ENCODE measurements at regions not wholly inside any gene's neighbourhood (a gene's known extent, or its start where the extent isn't known, plus 50 kb on each side); places are given as distances from the start of the nearest gene placed in this dataset.
"Not testable (repeated sequence)": the region's sequence is repeated elsewhere in the genome, so short reads cannot be mapped to it uniquely, and the experiment has no call there.

DNA sequence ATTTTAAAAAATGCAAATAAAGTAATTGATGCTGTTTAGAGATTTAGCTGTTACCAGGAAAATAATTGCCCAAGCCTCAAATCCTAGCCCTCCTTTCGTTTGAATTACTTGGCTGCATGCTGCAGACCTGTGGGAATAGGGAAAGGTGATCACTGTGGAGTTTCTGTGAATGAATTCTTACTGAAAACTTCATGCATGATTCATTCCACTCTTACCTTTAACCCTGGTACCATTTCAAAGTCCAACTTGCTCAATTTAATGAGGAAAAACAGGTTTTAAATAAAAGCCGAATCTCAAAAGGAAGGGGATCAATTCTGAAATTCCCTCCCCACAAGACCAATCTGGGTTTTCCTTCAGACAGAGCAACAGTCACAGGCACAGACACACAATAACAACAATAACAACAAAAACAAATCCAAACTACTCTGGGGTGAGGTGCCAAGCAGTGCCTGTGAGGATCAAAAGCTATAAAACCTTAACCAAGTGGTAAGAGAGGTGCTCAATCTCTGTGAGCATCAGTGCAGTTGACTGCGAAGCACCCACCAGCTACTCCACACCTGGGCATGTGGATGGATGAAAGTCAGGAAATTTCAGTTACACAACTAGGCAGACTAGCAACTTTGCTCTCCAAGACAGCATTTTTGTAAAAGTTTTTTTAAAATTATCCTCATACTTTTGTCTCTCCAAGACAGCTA is 200.8 kb downstream of the CNTN3 start:
- DNase-seq, result no peak

DNA sequence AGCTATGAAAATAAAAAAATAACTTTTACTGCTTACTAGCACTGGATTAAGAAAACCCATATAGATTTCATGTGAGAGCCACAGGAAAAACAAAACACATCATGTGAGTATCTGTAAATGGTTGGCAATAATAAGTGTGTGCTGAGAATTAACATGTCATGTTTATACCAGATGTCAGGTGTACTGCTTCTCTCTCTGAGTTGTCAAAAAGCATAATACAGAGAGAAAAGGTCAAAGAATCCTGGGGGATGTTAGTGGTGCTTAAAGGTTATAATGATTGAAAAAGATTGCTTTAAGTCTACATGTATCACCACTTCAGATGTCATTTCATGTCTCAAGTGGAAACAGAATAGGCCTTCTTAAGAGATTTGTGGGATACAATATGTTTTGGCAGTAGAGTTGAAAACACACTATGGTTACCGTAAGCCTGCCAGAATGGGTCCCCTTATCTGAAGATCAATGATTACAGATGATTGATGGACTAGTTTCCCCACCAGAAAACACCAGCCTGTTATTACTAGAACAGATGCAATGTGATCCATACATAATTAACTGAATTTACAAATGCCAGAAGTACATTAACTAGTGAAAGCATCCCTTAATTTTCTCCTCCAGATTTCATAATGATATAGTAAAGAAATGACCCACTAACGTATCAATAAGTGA is 204.1 kb downstream of the CNTN3 start:
- no peak for DNase-seq

DNA sequence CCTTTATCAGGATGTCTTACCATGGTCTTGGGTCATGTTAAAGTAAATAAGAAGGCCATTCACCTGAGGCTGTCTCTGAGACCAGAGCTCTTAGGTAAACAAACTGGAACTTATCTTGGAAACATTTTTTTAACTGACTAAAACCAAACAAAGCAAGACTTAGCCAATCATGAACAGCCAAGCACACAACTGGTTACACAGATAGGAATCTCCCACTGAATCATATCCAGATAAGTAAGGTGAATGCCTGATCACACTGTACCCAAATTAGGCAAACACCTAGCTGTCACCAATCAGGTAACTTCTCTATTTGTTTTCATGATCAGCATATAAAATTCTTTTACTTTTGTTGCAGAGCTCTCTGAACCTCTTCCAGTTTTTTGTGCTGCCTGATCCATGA is 205.4 kb downstream of the CNTN3 start:
- DNase-seq, result no peak

DNA sequence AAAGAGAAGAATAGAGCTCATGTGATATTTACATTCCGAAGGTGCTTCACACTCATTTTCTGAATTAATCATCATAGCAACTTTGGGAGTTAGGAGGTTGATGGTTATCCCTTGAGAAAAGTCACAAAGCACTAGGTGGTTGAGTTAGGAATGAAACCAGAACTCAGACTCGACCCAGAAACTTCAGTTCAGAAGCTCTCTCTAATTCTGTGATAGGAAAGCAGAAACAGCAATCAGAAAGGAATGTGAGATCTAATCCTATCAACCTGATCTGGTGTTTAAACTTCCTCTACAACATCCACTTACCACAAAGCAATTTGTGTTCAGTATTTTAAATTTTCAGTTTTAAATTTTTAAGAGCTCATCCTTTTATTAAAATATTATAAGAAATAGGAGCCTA is 211.2 kb downstream of the CNTN3 start:
- DNase-seq, result no peak

DNA sequence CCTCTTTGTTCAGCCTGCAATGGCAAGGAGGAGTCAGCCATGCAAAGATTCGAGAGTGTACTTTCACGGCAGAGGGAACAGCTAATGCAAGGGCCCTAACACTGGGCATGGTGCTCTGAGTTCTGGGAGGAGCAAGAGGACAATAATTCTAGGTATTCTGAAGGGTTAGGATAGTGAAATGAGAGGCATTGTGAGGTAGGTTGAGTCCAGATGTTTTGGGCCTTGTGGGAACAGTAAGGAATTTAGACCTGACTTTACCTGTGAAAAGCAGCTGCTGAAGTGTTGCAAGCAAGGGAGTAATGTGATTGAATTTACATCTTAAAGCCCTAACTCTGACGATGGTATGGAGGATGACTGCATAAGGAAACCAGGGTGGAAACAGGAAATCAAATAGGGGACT is 211.6 kb downstream of the CNTN3 start:
- no peak for DNase-seq

DNA sequence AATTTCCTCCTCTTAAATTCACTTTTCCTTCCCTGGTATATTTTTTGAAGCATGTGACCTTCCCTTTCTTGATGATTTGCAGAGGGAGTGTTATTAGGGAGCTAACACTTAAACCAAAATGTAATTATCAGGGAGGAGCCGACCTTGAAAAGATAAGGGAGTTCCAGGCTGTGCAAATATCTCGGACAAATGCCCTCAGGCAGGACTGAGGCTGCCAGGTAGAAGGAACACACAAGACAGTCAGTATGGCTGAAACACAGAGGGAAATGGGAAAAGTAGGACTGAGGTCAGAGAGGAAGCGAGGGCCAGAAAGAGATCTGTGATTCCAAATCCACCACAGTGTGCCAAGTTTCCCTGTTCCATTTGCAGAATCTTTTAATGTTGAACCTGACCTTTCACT is 221.0 kb downstream of the CNTN3 start:
- no peak for DNase-seq

DNA sequence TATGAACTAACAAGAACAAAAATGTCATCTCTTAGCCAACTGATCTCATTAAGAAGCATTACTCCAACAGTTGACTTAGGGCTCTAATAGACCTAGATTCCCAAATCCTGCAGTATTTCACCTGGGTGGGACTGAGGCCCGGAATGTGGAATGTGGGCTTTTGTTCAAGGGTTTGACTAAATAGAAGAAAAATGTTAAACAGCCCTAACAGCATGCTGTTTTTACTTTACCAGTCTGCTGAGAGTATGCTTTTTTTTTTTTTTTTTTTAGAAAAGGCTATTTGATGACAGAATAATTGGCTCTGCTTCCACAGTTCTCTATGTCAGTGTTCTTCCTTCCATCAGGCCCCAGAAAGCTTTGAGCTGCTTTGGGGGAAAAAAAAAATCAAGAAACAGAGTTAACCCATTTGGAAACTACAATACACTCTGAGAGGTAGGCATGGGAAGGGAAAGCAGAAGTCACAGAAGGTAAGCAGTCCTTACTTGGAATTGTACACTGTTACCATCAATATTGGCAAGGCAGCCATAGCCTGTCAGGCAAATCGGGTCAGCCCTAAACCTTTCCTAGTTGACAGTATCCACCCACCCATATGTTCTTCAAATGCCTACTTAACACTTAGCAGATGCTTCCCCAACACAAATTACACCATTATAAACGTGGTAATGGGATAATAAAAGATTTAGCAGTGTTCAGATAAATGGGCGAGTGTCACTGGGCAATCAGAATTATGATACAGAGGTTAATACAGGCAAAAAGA is 224.2 kb downstream of the CNTN3 start:
- no peak for DNase-seq

DNA sequence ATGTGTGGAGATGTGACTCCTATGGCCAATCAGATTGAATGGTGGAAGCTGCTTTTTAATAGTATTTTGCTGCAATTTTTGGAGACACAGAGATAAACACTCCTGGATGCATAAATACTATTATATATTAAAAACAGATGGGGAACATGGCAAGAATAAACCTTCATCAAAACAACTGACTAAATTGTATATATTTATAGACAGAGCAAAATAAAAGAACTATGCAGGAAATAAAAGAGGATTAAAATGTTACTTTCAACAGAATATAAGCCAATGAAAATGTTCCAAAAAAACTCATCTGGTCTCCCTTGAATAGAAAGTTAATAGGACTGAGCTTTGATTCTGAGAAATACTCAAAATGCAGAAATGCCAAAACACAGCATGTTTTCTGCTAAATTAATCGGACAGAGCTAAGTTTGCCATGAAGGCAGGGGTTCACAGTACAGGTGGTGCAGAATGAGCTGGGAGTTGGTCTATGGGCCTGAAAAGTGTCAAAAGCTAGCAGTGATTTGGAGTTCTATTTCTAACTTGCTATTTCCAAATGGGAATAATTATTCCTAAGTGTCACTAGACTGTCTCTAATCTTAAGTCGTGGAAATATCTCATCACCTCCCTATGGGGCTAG is 227.2 kb downstream of the CNTN3 start:
- DNase-seq, result no peak

DNA sequence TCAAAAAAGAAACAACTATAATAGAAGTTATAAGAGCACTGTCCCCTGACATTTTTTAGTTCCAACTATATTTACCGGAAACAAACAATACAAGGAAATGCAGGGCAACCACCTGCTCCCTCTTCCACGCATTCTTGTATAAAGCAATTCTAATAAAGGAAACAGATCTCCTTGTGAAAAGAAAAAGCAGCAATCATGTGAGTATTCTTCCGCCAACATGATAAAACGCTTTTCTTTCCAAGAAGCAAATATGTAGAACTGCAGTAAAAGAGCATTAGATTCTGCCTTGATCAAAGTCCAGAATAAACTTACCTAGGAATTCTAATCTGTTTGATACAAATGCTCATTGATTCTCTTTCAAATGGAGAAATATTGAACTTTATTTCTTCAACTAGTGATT is 230.3 kb downstream of the CNTN3 start:
- no peak for DNase-seq

DNA sequence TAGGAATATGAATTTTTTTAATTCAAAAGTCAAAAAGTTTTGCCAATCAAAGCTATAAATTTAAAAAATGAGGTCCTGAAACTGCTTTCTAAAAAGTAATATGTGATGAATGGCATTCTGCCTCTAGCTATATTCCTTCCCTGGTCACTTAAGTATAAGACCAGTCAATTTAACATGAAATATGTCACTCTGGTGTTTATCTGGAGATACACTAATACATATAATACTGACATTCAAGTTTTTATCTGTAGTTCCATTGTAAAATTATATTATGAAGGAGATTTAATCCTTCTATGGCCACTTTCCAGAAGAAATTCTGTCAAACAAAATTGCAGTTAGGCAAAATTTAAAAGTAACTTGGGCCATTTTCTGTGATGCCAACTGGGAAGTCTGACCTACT is 236.8 kb downstream of the CNTN3 start:
- no peak for DNase-seq

DNA sequence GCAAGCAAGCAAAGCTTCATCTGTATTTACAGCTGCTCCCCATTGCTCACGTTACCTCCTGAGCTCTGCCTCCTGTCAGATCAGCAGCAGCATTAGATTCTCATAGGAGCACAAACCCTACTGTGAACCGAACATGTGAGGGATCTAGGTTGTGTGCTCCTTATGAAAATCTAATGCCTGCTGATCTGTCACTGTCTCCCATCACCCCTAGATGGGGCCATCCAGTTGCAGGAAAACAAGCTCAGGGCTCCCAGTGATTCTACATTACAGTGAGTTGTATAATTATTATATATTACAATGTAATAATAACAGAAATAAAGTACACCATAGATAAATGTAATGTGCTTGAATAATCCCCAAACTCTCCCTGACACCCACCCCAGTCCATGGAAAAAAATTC is 238.1 kb downstream of the CNTN3 start:
- DNase-seq, result not testable (repeated sequence)

DNA sequence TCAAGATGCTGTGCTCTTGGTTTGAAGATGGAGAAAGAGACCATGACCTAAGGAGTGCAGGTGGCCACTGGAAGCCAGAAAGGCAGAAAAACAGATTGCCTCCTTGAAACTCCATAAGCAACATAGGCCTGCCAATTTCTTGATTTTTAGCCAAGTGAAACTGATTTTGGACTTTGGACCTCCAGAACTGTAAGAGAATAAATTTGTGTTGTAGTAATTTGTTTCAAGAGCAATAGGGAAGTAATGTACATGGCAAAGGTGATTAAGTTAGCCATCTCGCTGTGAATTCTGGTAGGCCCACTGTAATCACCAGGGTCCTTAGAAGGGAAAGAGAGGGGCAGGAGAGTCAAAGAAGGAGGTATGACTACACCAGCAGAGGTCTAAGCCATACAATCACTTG is 238.8 kb downstream of the CNTN3 start:
- no peak for DNase-seq

DNA sequence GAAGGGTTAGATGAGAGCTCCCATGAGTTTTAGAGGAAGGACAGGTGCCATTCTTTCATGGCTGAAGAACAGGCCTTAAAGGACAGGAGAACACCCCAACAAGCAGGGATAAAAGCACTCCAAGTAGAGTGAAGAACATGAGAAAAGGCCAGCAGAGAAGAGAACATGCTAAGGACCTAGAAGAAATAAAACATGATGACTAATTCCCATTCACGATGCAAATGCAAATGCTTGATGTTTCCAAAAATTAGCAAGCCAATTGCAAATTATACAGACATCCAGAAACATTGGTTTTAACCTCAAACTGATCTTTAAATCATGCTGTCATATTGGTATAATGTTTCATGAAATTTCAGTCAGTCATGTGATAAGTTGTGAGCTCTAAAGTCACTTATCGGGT is 241.7 kb downstream of the CNTN3 start:
- DNase-seq, result no peak

DNA sequence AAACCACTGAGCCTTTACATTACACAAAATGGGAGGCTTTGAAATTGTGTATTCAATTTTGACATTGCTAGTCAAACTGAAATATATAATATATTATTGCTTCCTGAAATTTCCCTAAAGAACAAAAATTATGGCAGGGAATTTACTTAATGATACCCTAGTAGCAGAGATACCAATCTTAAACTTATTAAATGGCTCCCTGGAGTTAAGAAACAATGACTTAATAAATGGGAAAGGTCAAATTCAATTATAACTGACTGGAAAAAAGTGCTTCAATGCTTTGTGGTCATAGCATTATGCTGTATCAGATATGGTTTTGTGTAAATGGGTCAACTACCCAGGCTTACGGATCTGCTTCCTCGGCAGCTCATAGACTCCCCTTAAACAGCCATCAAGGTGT is 244.1 kb downstream of the CNTN3 start:
- no peak for DNase-seq

DNA sequence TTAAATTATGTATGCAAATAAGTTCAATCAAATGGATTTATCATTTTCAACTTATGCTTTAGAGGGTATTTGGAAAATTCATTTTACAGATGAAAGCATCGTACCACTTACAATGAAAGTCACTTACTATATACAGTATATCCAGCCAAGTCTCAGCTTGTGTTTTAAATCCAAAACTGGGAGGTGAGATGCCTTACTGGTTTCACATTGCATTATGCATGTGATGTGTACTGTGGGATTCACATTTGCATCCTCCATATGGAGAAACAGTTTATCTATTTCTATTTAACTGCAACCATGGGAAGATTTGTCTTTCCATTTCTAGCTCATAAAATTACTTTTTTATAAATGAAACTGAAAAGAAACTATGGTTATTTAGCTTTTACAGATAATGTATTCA is 248.1 kb downstream of the CNTN3 start:
- no peak for DNase-seq

DNA sequence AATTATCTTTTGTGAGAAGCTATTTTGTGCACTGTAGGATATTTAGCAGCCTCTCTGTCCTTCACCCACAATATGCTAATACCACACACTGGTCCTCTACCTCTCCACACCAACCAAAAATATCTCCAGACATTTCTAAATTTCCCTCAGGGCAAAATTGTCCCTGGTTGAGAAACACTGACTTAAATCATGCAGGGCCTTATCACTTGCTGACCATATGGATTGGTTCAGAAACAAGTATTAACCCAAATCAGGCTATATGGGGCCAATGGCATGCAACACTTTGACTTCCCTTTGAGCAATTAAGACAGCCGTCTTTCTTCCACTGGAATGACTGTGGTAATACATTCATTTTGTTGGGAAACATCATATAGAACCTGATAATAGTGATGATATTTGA is 251.1 kb downstream of the CNTN3 start:
- no peak for DNase-seq

DNA sequence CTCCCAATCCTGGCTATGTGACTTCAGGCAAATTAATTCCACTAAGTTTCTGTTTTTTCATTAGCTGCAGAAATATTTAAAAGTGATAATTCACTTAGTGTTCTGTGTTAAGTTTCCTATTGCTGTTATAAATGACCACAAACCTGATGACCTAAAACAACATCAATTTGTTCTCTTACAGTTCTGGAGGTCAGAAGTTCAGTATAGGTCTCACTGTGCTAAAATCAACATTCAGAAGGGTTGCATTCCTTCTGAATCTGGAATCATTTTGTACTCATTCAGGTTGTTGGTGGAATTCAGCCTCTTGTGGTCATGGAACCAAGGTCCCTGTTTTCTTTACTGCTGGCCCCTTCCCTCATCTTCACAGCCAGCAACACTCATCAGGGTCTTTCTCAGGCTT is 254.1 kb downstream of the CNTN3 start:
- no peak for DNase-seq

DNA sequence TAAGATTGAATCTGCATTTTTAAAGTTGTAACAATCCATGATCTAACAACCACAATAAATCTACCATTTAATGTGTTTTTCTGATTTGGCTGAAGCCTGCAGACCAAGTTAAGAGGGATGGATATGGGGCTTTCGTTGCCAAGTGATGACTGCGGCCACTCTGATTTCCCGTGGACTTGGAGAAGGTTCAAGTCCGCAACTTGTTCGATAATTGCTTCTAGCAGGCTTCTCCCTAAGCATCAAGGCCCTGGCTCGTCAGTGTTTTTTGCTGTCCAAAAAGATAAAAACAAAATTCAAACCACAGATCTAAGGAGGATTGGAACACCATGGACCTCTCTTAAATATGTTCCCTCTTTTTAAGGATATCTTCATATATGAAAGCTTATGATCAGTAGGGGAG is 256.6 kb downstream of the CNTN3 start:
- no peak for DNase-seq

DNA sequence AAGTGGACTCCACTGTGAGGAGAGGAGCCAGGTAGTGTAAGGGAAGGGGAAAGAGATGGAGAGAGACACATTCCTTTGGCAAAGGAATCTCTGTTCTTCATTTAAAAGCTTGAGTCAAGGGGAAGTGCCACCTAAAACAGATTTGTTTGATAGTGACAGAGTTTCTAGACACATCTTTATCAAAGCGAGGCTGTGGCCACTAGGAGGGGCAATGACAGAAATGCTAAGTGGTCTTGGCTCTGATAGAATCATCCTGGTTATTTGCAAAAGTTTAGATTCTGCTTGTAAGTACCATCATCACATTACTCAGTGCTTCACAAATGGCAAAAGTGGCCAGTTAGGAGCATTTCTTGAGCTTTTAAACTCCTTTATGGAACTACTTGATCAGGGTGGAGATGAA is 261.4 kb downstream of the CNTN3 start:
- no peak for DNase-seq

DNA sequence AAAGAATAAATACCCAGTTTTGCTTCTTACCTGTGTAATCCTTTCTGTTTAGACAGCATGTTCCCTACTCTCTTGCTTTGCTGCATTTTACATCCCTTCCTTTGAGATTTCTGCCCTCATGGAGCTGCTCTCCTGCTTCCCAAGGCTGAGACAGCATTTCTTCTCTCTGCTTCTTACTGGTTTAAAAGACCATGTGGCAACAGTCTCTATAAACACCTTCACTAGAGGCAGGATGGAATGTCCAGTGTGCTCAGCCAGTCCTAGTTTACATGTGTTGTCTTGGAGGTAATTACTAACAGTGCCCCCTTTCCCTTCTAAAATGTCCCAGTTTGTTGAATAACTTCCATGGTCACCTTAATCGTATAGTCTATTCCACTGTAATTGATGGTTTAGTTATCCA is 262.3 kb downstream of the CNTN3 start:
- no peak for DNase-seq

DNA sequence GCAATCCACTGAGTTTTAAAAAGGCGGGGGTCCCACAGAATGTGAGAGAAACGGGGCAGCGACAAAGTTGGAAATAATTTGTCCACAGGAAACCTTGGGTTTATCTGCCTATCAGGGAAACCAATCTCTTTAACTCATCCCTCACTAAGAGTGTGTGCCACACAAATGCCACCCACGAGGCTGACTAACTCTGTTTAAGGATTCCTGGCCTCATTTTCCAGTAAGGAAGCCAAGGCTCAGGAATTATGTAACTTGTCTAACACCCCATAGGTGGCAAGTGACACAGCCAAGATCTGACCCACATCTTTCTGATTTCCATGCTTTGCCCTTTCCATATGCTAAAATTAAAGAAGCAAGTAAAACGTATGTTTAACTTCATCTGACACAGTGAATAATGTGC is 263.2 kb downstream of the CNTN3 start:
- no peak for DNase-seq

DNA sequence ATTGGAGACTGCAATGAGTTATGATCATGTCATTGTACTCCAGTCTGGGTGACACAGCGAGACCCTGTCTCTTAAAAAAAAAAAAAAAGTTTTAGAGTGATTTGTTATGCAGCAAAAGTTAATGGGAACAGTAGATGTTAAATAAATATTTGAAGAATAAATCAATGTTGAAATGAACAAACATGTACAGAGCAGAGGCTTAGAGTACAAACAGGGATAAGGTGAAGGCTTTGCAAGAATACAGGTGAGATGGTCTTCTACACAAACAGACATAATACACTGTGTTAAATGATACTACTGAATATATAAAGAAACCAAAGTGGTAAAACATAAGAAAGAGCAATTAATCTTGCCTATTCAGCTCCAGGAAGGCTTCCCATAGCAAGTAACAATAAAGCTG is 265.4 kb downstream of the CNTN3 start:
- DNase-seq, result no peak

DNA sequence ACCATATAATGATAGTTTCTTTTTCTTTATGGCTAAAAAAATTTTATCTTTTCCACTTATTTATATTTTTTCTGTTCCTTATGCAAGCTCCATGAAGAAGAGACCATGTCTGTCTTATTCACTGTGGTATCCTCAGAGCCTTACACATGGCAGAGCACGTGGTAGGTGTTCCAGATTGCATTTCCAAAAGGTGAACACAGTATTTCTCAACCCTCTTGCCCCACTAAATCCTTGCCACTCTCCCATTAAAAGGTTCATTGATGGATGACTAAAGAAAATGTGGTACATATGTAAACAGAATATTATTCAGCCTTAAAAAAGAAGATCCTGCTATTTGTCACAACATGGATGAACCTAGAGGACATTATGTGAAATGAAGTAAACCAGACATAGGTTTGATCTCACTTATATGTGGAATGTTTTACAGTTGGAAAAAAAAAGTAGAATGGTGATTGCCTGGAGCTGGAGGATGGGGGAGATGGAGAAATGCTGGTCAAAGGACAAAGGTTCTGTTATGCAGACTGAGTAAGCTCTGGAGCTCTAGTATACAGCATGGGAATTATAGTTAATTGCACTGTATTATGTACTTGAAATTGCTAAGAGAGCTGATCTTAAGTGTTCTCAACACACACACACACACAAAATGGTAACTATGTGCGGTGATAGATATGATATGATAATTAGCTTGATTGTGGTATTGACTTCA is 266.7 kb downstream of the CNTN3 start:
- DNase-seq, result no peak
